ENCODE measurements at regions not wholly inside any gene's neighbourhood (a gene's known extent, or its start where the extent isn't known, plus 50 kb on each side); places are given as distances from the start of the nearest gene placed in this dataset.

- TF ChIP-seq GATA3 (IDR thresholded peaks at IDR 0.05; ENCODE audit: low read depth, low read length) (no peak), GATA2 (IDR thresholded peaks at IDR 0.05; ENCODE audit: low read depth, low read length) (no peak)
Observed at GRCh38 chr7:52053525-52053924, 736.9 kb upstream of the COBL start.
